ENCODE measurements at regions not wholly inside any gene's neighbourhood (a gene's known extent, or its start where the extent isn't known, plus 50 kb on each side); places are given as distances from the start of the nearest gene placed in this dataset.

GRCh38 chr5:57695706-57696388 lies 213.2 kb upstream of the ACTBL2 start:
- no peak for DNase-seq (ENCODE audit: low read depth)
- no peak for FAIRE-seq
- no peaks in the 10 kb centered on the region for H3K27me3 ChIP-seq (ENCODE audit: control insufficient read depth, insufficient read depth, low read length)
- peak; percentile 11 for TF ChIP-seq CTCF (IDR thresholded peaks at IDR 0.05; ENCODE audit: insufficient read depth, low read length, severe bottlenecking)
- no peaks in the 10 kb centered on the region for H3K36me3 ChIP-seq (ENCODE audit: control insufficient read depth, insufficient read depth, low read length)
- H3K4me3 ChIP-seq (ENCODE audit: low read depth, low read length) = no peak overlapping the region

- no peak overlapping the region for H3K4me3 ChIP-seq (ENCODE audit: low read depth, low read length)
- TF ChIP-seq CTCF (IDR thresholded peaks at IDR 0.05; ENCODE audit: insufficient read depth, low read length, severe bottlenecking) = no peak
- FAIRE-seq (no peak), DNase-seq (ENCODE audit: low read depth) (no peak)
- no peaks in the 10 kb centered on the region for H3K27me3 ChIP-seq (ENCODE audit: control insufficient read depth, insufficient read depth, low read length)
- H3K36me3 ChIP-seq (ENCODE audit: control insufficient read depth, insufficient read depth, low read length) = no peaks in the 10 kb centered on the region
These were observed 212.6 kb upstream of the ACTBL2 start for GRCh38 chr5:57695179-57695578.

- Histone ChIP-seq H3K27me3 (ENCODE audit: control insufficient read depth, insufficient read depth, low read length) (no peaks in the 10 kb centered on the region), H3K36me3 (ENCODE audit: control insufficient read depth, insufficient read depth, low read length) (no peaks in the 10 kb centered on the region), H3K4me3 (ENCODE audit: low read depth, low read length) (no peak overlapping the region)
- DNase-seq (ENCODE audit: low read depth) (peak; percentile 59), FAIRE-seq (no peak)
- TF ChIP-seq CTCF (IDR thresholded peaks at IDR 0.05; ENCODE audit: insufficient read depth, low read length, severe bottlenecking) = no peak
These were observed 211.1 kb upstream of the ACTBL2 start for GRCh38 chr5:57693488-57694305.

- no peaks in the 10 kb centered on the region for H3K27me3 ChIP-seq (ENCODE audit: control insufficient read depth, insufficient read depth, low read length)
- DNase-seq (ENCODE audit: low read depth) = peak; percentile 97
- no peak for FAIRE-seq
- H3K4me3 ChIP-seq (ENCODE audit: low read depth, low read length) = no peak overlapping the region
- no peaks in the 10 kb centered on the region for H3K36me3 ChIP-seq (ENCODE audit: control insufficient read depth, insufficient read depth, low read length)
- TF ChIP-seq CTCF (IDR thresholded peaks at IDR 0.05; ENCODE audit: insufficient read depth, low read length, severe bottlenecking) = no peak
These were observed 210.2 kb upstream of the ACTBL2 start for GRCh38 chr5:57692582-57693487.

- no peak for TF ChIP-seq CTCF (IDR thresholded peaks at IDR 0.05; ENCODE audit: insufficient read depth, low read length, severe bottlenecking)
- no peak for FAIRE-seq
These were observed 208.1 kb upstream of the ACTBL2 start for GRCh38 chr5:57690724-57691123.

More at GRCh38 chr5:57690724-57691123, 208.1 kb upstream of the ACTBL2 start:
- no peaks in the 10 kb centered on the region for H3K36me3 ChIP-seq (ENCODE audit: control insufficient read depth, insufficient read depth, low read length)
- no peaks in the 10 kb centered on the region for H3K27me3 ChIP-seq (ENCODE audit: control insufficient read depth, insufficient read depth, low read length)
- H3K4me3 ChIP-seq (ENCODE audit: low read depth, low read length) = no peak overlapping the region
- DNase-seq (ENCODE audit: low read depth) = no peak
